CD4-positive, CD25-positive, alpha-beta regulatory T cell (primary cell): ENCODE measurements at regions not wholly inside any gene's neighbourhood (a gene's known extent, or its start where the extent isn't known, plus 50 kb on each side); places are given as distances from the start of the nearest gene placed in this dataset.

ENCODE experiments used
- ATAC-seq, 2 donors: fragments of 150-1000 bp; cut with Tn5 transposase; one replicate each; pipeline ENCODE4 v1.10.0; 2021; ENCODE audit warnings: low read depth in 2 of 2, moderate number of reproducible peaks in 2 of 2, moderate library complexity in 1 of 2
- DNase-seq, 3 donors: peaks; one replicate each; pipeline versions ENCODE4 v3.0.0 to v3.0.0-alpha.2; 2012 to 2022; ENCODE audit warnings: mixed read lengths in 1 of 3
- H3K27ac ChIP-seq: one replicate; pipeline ENCODE4 v1.7.0; 2013; ENCODE audit warnings: mild to moderate bottlenecking, low read length; ENCODE audit not compliant: insufficient read depth, poor library complexity, severe bottlenecking
- H3K27me3 ChIP-seq: one replicate; pipeline ENCODE4 v1.7.0; 2013; ENCODE audit warnings: low read length; ENCODE audit not compliant: control insufficient read depth, insufficient read depth
- H3K36me3 ChIP-seq: one replicate; pipeline ENCODE4 v1.7.0; 2013; ENCODE audit warnings: mild to moderate bottlenecking, low read length, moderate library complexity; ENCODE audit not compliant: control insufficient read depth, insufficient read depth
- H3K4me1 ChIP-seq: 2 replicates; pipeline ENCODE4 v1.7.0; 2013; ENCODE audit warnings: mild to moderate bottlenecking, low read length; ENCODE audit not compliant: insufficient read depth, control insufficient read depth, poor library complexity, severe bottlenecking
- H3K4me3 ChIP-seq: one replicate; pipeline ENCODE4 v1.7.0; 2013; ENCODE audit warnings: low read depth, mild to moderate bottlenecking, low read length, moderate library complexity
- H3K9me3 ChIP-seq, 2 experiments: 1 replicate in 1 of 2; 2 replicates in 1 of 2; pipeline ENCODE4 v1.7.0; 2013; ENCODE audit warnings: low read length in 2 of 2, mild to moderate bottlenecking in 1 of 2, moderate library complexity in 1 of 2; ENCODE audit not compliant: control insufficient read depth in 2 of 2
- H3K27ac Mint-ChIP-seq, 3 donors: one replicate each; pipeline ENCODE4 v1.8.0; 2020 to 2022; ENCODE audit warnings: mild to moderate bottlenecking in 3 of 3, mixed read lengths in 3 of 3, moderate library complexity in 2 of 3
- H3K27me3 Mint-ChIP-seq: one replicate; pipeline ENCODE4 v1.8.0; 2022; ENCODE audit warnings: mild to moderate bottlenecking, mixed read lengths
- H3K36me3 Mint-ChIP-seq: one replicate; pipeline ENCODE4 v1.8.0; 2020; ENCODE audit warnings: mixed read lengths
- H3K4me1 Mint-ChIP-seq, 4 donors: one replicate each; pipeline ENCODE4 v1.8.0; 2020 to 2022; ENCODE audit warnings: mixed read lengths in 4 of 4, mild to moderate bottlenecking in 1 of 4
- H3K4me3 Mint-ChIP-seq, 4 donors: one replicate each; pipeline ENCODE4 v1.8.0; 2020 to 2022; ENCODE audit warnings: mild to moderate bottlenecking in 4 of 4, mixed read lengths in 4 of 4, moderate library complexity in 3 of 4
- H3K9me3 Mint-ChIP-seq, 7 donors: one replicate each; pipeline ENCODE4 v1.8.0; 2020 to 2022; ENCODE audit warnings: mixed read lengths in 7 of 7, mild to moderate bottlenecking in 3 of 7, moderate library complexity in 2 of 7

GRCh38 chr10:105359708-105360107, 718.6 kb downstream of the SORCS3 start:
- no peaks in the 10 kb centered on the region for H3K9me3 ChIP-seq
- H3K36me3 ChIP-seq, result no peaks in the 10 kb centered on the region
- Mint-ChIP-seq H3K4me3 (no peak overlapping the region), H3K36me3 (no peaks in the 10 kb centered on the region), H3K27ac (no peak overlapping the region), H3K27me3 (no peaks in the 10 kb centered on the region), H3K9me3 (peaks cover 1 to 13% (median 5%) of the 10 kb centered on the region in 7 donors), H3K4me1 (peaks cover 0 to 4% (median 0%) of the 10 kb centered on the region in 4 donors)
- H3K4me3 ChIP-seq, result no peak overlapping the region
- no peak for ATAC-seq
- no peaks in the 10 kb centered on the region for H3K4me1 ChIP-seq
- no peaks in the 10 kb centered on the region for H3K27me3 ChIP-seq
- no peak overlapping the region for H3K27ac ChIP-seq
- DNase-seq, result no peak

GRCh38 chr10:105358911-105359310, 717.8 kb downstream of the SORCS3 start:
- H3K9me3 ChIP-seq, result no peaks in the 10 kb centered on the region
- H3K27ac Mint-ChIP-seq, result no peak overlapping the region
- peaks cover 0 to 4% (median 0%) of the 10 kb centered on the region in 4 donors for H3K4me1 Mint-ChIP-seq
- H3K27me3 Mint-ChIP-seq, result no peaks in the 10 kb centered on the region
- H3K4me1 ChIP-seq, result no peaks in the 10 kb centered on the region
- no peak overlapping the region for H3K4me3 Mint-ChIP-seq
- H3K27me3 ChIP-seq, result no peaks in the 10 kb centered on the region
- no peaks in the 10 kb centered on the region for H3K36me3 ChIP-seq
- peaks cover 1 to 10% (median 4%) of the 10 kb centered on the region in 7 donors for H3K9me3 Mint-ChIP-seq
- H3K27ac ChIP-seq, result no peak overlapping the region
- no peaks in the 10 kb centered on the region for H3K36me3 Mint-ChIP-seq
- ATAC-seq (no peak), DNase-seq (no peak)
- H3K4me3 ChIP-seq, result no peak overlapping the region

- H3K36me3 Mint-ChIP-seq, result no peaks in the 10 kb centered on the region
- H3K4me1 Mint-ChIP-seq, result peaks cover 0 to 4% (median 0%) of the 10 kb centered on the region in 4 donors
- no peaks in the 10 kb centered on the region for H3K27me3 ChIP-seq
- no peaks in the 10 kb centered on the region for H3K4me1 ChIP-seq
- DNase-seq, result no peak
- H3K36me3 ChIP-seq, result no peaks in the 10 kb centered on the region
- no peak overlapping the region for H3K27ac Mint-ChIP-seq
- H3K9me3 Mint-ChIP-seq, result peaks cover 0 to 8% (median 3%) of the 10 kb centered on the region in 7 donors
- H3K27me3 Mint-ChIP-seq, result no peaks in the 10 kb centered on the region
- H3K4me3 ChIP-seq, result no peak overlapping the region
- no peak overlapping the region for H3K4me3 Mint-ChIP-seq
- H3K9me3 ChIP-seq, result no peaks in the 10 kb centered on the region
- no peak for ATAC-seq
- no peak overlapping the region for H3K27ac ChIP-seq
Measured at GRCh38 chr10:105356626-105357025, 715.5 kb downstream of the SORCS3 start.

GRCh38 chr10:105354010-105354409, 712.9 kb downstream of the SORCS3 start:
- Histone ChIP-seq H3K9me3 (no peaks in the 10 kb centered on the region), H3K36me3 (no peaks in the 10 kb centered on the region), H3K27me3 (no peaks in the 10 kb centered on the region), H3K4me1 (no peaks in the 10 kb centered on the region), H3K4me3 (no peak overlapping the region), H3K27ac (no peak overlapping the region)
- no peaks in the 10 kb centered on the region for H3K36me3 Mint-ChIP-seq
- H3K27ac Mint-ChIP-seq, result no peak overlapping the region
- no peak for ATAC-seq
- no peaks in the 10 kb centered on the region for H3K4me1 Mint-ChIP-seq
- no peak for DNase-seq
- H3K4me3 Mint-ChIP-seq, result no peak overlapping the region
- no peaks in the 10 kb centered on the region for H3K27me3 Mint-ChIP-seq
- peaks cover 0 to 4% (median 0%) of the 10 kb centered on the region in 7 donors for H3K9me3 Mint-ChIP-seq

GRCh38 chr10:105352827-105353226, 711.7 kb downstream of the SORCS3 start:
- ATAC-seq (no peak), DNase-seq (no peak)
- no peak overlapping the region for H3K27ac Mint-ChIP-seq
- peaks cover 0 to 4% (median 1%) of the 10 kb centered on the region in 7 donors for H3K9me3 Mint-ChIP-seq
- Histone ChIP-seq H3K27me3 (no peaks in the 10 kb centered on the region), H3K4me3 (no peak overlapping the region), H3K4me1 (no peaks in the 10 kb centered on the region), H3K9me3 (no peaks in the 10 kb centered on the region), H3K36me3 (no peaks in the 10 kb centered on the region), H3K27ac (no peak overlapping the region)
- H3K4me1 Mint-ChIP-seq, result no peaks in the 10 kb centered on the region
- no peak overlapping the region for H3K4me3 Mint-ChIP-seq
- no peaks in the 10 kb centered on the region for H3K36me3 Mint-ChIP-seq
- H3K27me3 Mint-ChIP-seq, result no peaks in the 10 kb centered on the region

GRCh38 chr10:105352281-105352680, 711.2 kb downstream of the SORCS3 start:
- H3K36me3 Mint-ChIP-seq, result no peaks in the 10 kb centered on the region
- H3K27me3 Mint-ChIP-seq, result no peaks in the 10 kb centered on the region
- H3K4me1 Mint-ChIP-seq, result no peaks in the 10 kb centered on the region
- peaks cover 0 to 4% (median 1%) of the 10 kb centered on the region in 7 donors for H3K9me3 Mint-ChIP-seq
- no peak overlapping the region for H3K4me3 Mint-ChIP-seq
- no peak for DNase-seq
- H3K4me3 ChIP-seq, result no peak overlapping the region
- H3K9me3 ChIP-seq, result no peaks in the 10 kb centered on the region
- no peak overlapping the region for H3K27ac Mint-ChIP-seq
- H3K27me3 ChIP-seq, result no peaks in the 10 kb centered on the region
- no peak for ATAC-seq
- no peak overlapping the region for H3K27ac ChIP-seq
- no peaks in the 10 kb centered on the region for H3K36me3 ChIP-seq
- H3K4me1 ChIP-seq, result no peaks in the 10 kb centered on the region

GRCh38 chr10:105351187-105351586, 710.1 kb downstream of the SORCS3 start:
- H3K27ac Mint-ChIP-seq, result no peak overlapping the region
- H3K36me3 Mint-ChIP-seq, result no peaks in the 10 kb centered on the region
- no peaks in the 10 kb centered on the region for H3K4me1 Mint-ChIP-seq

DNA sequence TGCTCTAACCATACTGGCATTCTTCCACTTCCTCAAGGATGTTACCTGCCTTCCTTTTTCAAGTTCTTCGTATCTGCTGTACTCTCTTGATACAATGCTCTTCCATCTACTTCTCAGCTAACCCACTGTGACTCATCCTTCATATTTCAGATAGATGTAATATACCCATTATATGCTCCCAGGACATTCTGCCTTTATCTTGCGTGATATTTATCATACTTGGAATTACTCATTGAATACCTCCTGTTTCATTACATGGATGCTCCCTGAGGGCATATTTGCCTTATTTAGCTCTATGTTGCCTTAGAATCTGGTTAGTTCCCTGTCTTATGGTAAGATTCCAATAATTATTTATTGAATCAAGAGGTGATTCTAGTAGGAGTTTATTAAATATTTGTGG, 706.4 kb downstream of the SORCS3 start:
- Mint-ChIP-seq H3K27ac (no peak overlapping the region), H3K4me1 (no peaks in the 10 kb centered on the region), H3K36me3 (no peaks in the 10 kb centered on the region), H3K9me3 (peaks cover 0 to 6% (median 1%) of the 10 kb centered on the region in 7 donors), H3K4me3 (no peak overlapping the region), H3K27me3 (no peaks in the 10 kb centered on the region)
- Histone ChIP-seq H3K4me1 (no peaks in the 10 kb centered on the region), H3K9me3 (no peaks in the 10 kb centered on the region), H3K4me3 (no peak overlapping the region), H3K27ac (no peak overlapping the region), H3K36me3 (no peaks in the 10 kb centered on the region), H3K27me3 (no peaks in the 10 kb centered on the region)
- ATAC-seq (no peak), DNase-seq (no peak)

More at GRCh38 chr10:105351187-105351586, 710.1 kb downstream of the SORCS3 start:
- ATAC-seq (no peak), DNase-seq (no peak)
- H3K4me1 ChIP-seq, result no peaks in the 10 kb centered on the region
- no peaks in the 10 kb centered on the region for H3K27me3 ChIP-seq
- no peak overlapping the region for H3K4me3 ChIP-seq
- H3K9me3 ChIP-seq, result no peaks in the 10 kb centered on the region
- Mint-ChIP-seq H3K4me3 (no peak overlapping the region), H3K27me3 (no peaks in the 10 kb centered on the region), H3K9me3 (peaks cover 0 to 6% (median 0%) of the 10 kb centered on the region in 7 donors)
- no peak overlapping the region for H3K27ac ChIP-seq
- H3K36me3 ChIP-seq, result no peaks in the 10 kb centered on the region
